B cell (primary cell): ENCODE measurements at regions not wholly inside any gene's neighbourhood (a gene's known extent, or its start where the extent isn't known, plus 50 kb on each side); places are given as distances from the start of the nearest gene placed in this dataset.

Experiments
- CTCF ChIP-seq: fragments of 200-600 bp; IDR thresholded peaks from one replicate; pipeline ENCODE4 v1.8.0; 2022; ENCODE audit warnings: antibody characterized with exemption, mild to moderate bottlenecking
- EZH2 ChIP-seq: IDR thresholded peaks from 2 replicates; pipeline ENCODE4 v1.6.1; 2012; ENCODE audit warnings: borderline replicate concordance, low read depth, mild to moderate bottlenecking, moderate library complexity, low read length; ENCODE audit not compliant: insufficient read depth, poor library complexity, severe bottlenecking

- no peak for TF ChIP-seq CTCF
- TF ChIP-seq EZH2: no peak
Observed at GRCh38 chr12:65675141-65675621, 149.1 kb upstream of the HMGA2 start.
